ENCODE measurements at regions not wholly inside any gene's neighbourhood (a gene's known extent, or its start where the extent isn't known, plus 50 kb on each side); places are given as distances from the start of the nearest gene placed in this dataset.

- no peak for DNase-seq (ENCODE audit: low spot score)
Observed at GRCh38 chr10:45197816-45198485, 117.5 kb downstream of the OR13A1 start.

- DNase-seq (ENCODE audit: low spot score) = no peak
Observed at GRCh38 chr10:45198486-45199204, 116.8 kb downstream of the OR13A1 start.

- no peak for DNase-seq (ENCODE audit: low spot score)
Observed at GRCh38 chr10:45199205-45199740, 116.1 kb downstream of the OR13A1 start.

GRCh38 chr10:45201271-45201670 is 114.1 kb downstream of the OR13A1 start:
- DNase-seq (ENCODE audit: low spot score) = no peak

GRCh38 chr10:45202242-45202641 is 113.2 kb downstream of the OR13A1 start:
- DNase-seq (ENCODE audit: low spot score) = no peak

GRCh38 chr10:45204954-45205775 is 110.2 kb downstream of the OR13A1 start:
- no peak for DNase-seq (ENCODE audit: low spot score)

- no peak for DNase-seq (ENCODE audit: low spot score)
Observed at GRCh38 chr10:45209888-45210287, 105.5 kb downstream of the OR13A1 start.

- DNase-seq (ENCODE audit: low spot score) = no peak
Observed at GRCh38 chr10:45211576-45211975, 103.8 kb downstream of the OR13A1 start.

- no peak for DNase-seq (ENCODE audit: low spot score)
Observed at GRCh38 chr10:45219416-45219815, 96.0 kb downstream of the OR13A1 start.

GRCh38 chr10:45220931-45221330 is 94.5 kb downstream of the OR13A1 start:
- no peak for DNase-seq (ENCODE audit: low spot score)

GRCh38 chr10:45224219-45224841 is 91.1 kb downstream of the OR13A1 start:
- no peak for DNase-seq (ENCODE audit: low spot score)

GRCh38 chr10:45227042-45227441 is 88.4 kb downstream of the OR13A1 start:
- DNase-seq (ENCODE audit: low spot score) = no peak

GRCh38 chr10:45227456-45227855 is 88.0 kb downstream of the OR13A1 start:
- no peak for DNase-seq (ENCODE audit: low spot score)

GRCh38 chr10:45229823-45230222 is 85.6 kb downstream of the OR13A1 start:
- DNase-seq (ENCODE audit: low spot score) = no peak

GRCh38 chr10:45235260-45235769 is 80.1 kb downstream of the OR13A1 start:
- DNase-seq (ENCODE audit: low spot score) = peak; percentile 73

GRCh38 chr10:45235798-45236220 is 79.6 kb downstream of the OR13A1 start:
- DNase-seq (ENCODE audit: low spot score) = no peak

GRCh38 chr10:45238896-45239295 is 76.5 kb downstream of the OR13A1 start:
- DNase-seq (ENCODE audit: low spot score) = no peak

- no peak for DNase-seq (ENCODE audit: low spot score)
Observed at GRCh38 chr10:45239642-45240041, 75.8 kb downstream of the OR13A1 start.

GRCh38 chr10:45241865-45242520 is 73.4 kb downstream of the OR13A1 start:
- no peak for DNase-seq (ENCODE audit: low spot score)

GRCh38 chr10:45243261-45243660 is 72.1 kb downstream of the OR13A1 start:
- no peak for DNase-seq (ENCODE audit: low spot score)

- no peak for DNase-seq (ENCODE audit: low spot score)
Observed at GRCh38 chr10:45246522-45246921, 68.9 kb downstream of the OR13A1 start.

Measured in putamen (tissue), 1 donor.